Hepatocyte (in vitro differentiated cells): ENCODE measurements at regions not wholly inside any gene's neighbourhood (a gene's known extent, or its start where the extent isn't known, plus 50 kb on each side); places are given as distances from the start of the nearest gene placed in this dataset.

Source experiments
- CTCF ChIP-seq: fragments of 200-600 bp; sonication (generic); IDR thresholded peaks from 2 replicates; pipeline ENCODE4 v1.5.1; 2016; ENCODE audit warnings: antibody characterized with exemption, mild to moderate bottlenecking; ENCODE audit not compliant: poor library complexity
- EZH2 ChIP-seq: fragments of 200-600 bp; sonication (generic); IDR thresholded peaks from 2 replicates; pipeline ENCODE4 v1.6.1; 2016; ENCODE audit warnings: antibody characterized with exemption, mild to moderate bottlenecking, borderline replicate concordance

DNA sequence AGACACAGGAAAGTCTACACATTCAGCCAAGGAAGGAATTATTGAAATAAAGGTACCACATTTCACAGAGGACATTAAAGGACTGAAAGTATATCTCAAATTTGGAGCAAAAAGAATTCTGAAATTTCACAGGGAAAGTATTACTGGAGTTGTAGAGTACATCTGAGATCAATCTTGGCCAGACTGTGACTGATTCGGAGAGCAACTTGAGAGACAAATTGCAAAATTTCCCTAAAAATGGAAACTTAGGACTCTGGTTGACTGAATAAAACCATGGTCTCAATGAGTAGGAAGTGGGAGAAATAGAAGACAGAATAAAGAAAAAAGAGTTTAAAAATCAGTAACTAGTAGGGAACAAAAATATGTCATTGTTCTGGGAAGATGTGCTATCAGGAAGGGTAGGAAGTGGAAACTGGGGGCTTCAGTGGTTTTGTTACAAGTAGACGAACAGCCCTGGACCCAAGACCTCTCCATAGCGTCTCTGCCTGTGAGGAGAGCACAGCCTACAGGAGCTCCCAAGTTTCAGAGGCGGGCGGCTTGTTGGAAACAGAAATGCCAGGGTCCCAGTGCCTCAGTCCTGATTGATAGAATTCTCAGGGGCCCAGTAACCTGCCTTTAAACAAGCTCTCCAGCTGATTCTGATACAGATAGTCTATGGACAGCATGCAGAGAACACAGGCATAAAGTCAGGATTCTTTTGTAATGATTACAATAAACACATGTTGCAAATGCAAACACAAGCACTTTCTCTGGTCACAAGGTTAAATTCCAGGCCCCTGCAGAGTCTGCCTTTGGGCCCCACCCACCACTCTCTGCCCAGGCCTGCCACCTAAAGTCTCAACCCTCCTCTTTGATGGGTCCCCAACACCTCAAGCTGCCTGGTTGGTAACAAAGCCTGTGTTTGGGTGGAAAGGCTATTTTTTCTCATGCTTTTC is 63.1 kb downstream of the BBS10 start:
- TF ChIP-seq EZH2 (no peak), CTCF (no peak)
